ENCODE measurements at regions not wholly inside any gene's neighbourhood (a gene's known extent, or its start where the extent isn't known, plus 50 kb on each side); places are given as distances from the start of the nearest gene placed in this dataset.

DNA sequence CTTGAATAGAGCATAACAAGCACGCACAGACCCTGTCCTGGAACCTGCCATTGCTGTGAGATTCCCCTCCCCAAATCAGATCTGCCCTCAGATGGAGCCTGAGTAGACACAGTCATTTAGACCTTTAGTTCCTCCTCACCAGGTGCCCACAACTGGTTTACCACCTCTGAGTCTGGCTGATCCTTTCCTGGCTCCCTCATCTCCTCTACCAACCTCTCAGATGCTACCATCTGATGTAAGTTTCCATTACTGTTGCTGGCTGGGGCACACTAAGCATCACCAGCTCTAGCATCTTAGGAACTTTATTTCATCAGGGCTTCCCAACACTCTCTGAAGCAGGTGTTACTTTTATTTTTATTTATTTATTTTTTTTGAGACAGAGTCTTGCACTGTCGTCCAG, 288.3 kb downstream of the TLE3 start:
- DNase-seq (ENCODE audit: low read depth in 1 of 2, low spot score in 1 of 2) = no peak

DNA sequence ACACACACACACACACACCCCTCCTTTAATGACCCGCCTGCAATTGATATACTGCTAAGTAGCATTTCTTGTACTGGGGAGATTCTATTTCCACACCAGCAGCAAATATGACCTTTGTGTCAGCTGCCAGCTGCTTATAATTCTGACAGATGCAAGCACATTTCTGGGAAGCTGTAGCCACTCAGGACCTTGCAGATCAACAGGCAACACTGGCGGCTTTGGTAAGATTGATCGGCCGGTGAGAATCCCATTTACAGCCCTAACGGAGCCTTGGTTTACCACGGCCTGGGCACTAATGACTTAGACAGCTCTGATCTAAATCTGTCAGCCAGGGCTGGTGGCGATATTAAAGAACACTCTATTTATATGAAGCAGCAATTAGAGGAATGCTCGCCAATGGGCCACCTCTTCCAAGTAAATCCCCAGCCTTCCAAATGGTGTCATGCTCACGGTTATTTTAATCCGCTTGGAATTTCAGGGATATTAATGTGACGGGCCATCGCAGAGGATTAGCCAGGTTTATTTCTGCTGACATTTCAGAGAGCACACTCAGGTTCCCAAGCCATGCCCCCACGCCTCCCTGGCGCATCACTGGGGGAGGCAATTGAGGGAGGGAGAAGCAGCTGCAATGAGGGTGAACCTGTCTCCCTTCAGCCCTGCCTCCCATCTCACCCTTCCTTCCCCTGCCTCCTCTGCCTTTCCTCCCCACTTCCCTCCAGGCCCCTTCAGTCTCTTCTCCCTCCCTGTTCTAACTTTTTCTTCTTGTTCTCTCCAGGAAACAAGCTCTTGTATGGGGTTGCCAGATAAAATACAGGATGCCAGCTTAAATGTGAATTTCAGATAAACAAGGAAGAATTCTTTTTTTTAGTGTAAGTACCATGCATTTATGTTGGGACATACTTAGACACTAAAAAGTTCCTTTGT, 287.0 kb downstream of the TLE3 start:
- Histone ChIP-seq H3K9me3 (no peaks in the 10 kb centered on the region), H3K4me2 (no peak overlapping the region), H3K27ac (no peak overlapping the region), H3K4me1 (peaks cover 11% of the 10 kb centered on the region; the same call in 1 of the 3 replicates), H3K4me3 (no peak overlapping the region)
- ATAC-seq = no peak
- no peak for DNase-seq (ENCODE audit: low read depth in 1 of 2, low spot score in 1 of 2)
- POLR2A ChIA-PET = no interaction called here
- TF ChIP-seq HDAC2 (IDR thresholded peaks at IDR 0.05) (no peak), ZSCAN20 (CRISPR knock-in tag; IDR thresholded peaks at IDR 0.05) (no peak), GATA3 (IDR thresholded peaks at IDR 0.05; ENCODE audit: borderline replicate concordance) (no peak), KDM5A (IDR thresholded peaks at IDR 0.05) (no peak), POLR2AphosphoS2 (conservative IDR thresholded peaks at IDR 0.05; ENCODE audit: low read length) (no peak), KDM1A (IDR thresholded peaks at IDR 0.05; ENCODE audit: low read depth) (no peak), JUN (IDR thresholded peaks at IDR 0.05) (no peak), SMC3 (IDR thresholded peaks at IDR 0.05) (no peak), ZFP36 (IDR thresholded peaks at IDR 0.05; ENCODE audit: borderline replicate concordance, partially characterized antibody) (no peak)
- TF ChIP-seq, protein P1, sequence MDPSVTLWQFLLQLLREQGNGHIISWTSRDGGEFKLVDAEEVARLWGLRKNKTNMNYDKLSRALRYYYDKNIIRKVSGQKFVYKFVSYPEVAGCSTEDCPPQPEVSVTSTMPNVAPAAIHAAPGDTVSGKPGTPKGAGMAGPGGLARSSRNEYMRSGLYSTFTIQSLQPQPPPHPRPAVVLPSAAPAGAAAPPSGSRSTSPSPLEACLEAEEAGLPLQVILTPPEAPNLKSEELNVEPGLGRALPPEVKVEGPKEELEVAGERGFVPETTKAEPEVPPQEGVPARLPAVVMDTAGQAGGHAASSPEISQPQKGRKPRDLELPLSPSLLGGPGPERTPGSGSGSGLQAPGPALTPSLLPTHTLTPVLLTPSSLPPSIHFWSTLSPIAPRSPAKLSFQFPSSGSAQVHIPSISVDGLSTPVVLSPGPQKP (IDR thresholded peaks at IDR 0.05; ENCODE audit: low read depth, low read length) = no peak
- no peak for FAIRE-seq
- CTCF ChIA-PET = interaction anchor here (0.6 to 1.8 kb wide), 5 partner anchors 9 to 655 kb away, joined by 3 to 5 read pairs (median 4); no protein-coding TSS in a partner anchor
- WGBS (ENCODE audit: missing lambda C conversion rate) = 79% methylated on average over 14 of the region's 14 CpGs

More for the DNA sequence above, 288.3 kb downstream of the TLE3 start:
- 49% methylated on average over 2 of the region's 2 CpGs for WGBS (ENCODE audit: missing lambda C conversion rate)
- FAIRE-seq = no peak
- Histone ChIP-seq H3K4me3 (no peak overlapping the region), H3K27ac (no peak overlapping the region), H3K4me1 (peaks cover 11% of the 10 kb centered on the region; the same call in 1 of the 3 replicates), H3K9me3 (no peaks in the 10 kb centered on the region), H3K4me2 (no peak overlapping the region)
- ChIA-PET CTCF (interaction anchor here (1.0 kb wide), 1 partner anchor 10 kb away, joined by 4 read pairs; no protein-coding TSS in a partner anchor), POLR2A (no interaction called here)
- no peak for TF ChIP-seq RAD21 (conservative IDR thresholded peaks at IDR 0.05 in 1 of 2, IDR thresholded peaks at IDR 0.05 in 1 of 2)
- TF ChIP-seq, protein P2, sequence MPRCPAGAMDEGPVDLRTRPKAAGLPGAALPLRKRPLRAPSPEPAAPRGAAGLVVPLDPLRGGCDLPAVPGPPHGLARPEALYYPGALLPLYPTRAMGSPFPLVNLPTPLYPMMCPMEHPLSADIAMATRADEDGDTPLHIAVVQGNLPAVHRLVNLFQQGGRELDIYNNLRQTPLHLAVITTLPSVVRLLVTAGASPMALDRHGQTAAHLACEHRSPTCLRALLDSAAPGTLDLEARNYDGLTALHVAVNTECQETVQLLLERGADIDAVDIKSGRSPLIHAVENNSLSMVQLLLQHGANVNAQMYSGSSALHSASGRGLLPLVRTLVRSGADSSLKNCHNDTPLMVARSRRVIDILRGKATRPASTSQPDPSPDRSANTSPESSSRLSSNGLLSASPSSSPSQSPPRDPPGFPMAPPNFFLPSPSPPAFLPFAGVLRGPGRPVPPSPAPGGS (IDR thresholded peaks at IDR 0.05) = no peak
- TF ChIP-seq TFCP2L1 (CRISPR knock-in tag; IDR thresholded peaks at IDR 0.05) = no peak
- no peak for TF ChIP-seq ZNF302 (CRISPR knock-in tag; IDR thresholded peaks at IDR 0.05)
- TF ChIP-seq CBX8 (IDR thresholded peaks at IDR 0.05) = no peak
- TF ChIP-seq SREBF2 (IDR thresholded peaks at IDR 0.05) = no peak
- no peak for TF ChIP-seq ZC3H11A (IDR thresholded peaks at IDR 0.05)
- TF ChIP-seq, protein P3, sequence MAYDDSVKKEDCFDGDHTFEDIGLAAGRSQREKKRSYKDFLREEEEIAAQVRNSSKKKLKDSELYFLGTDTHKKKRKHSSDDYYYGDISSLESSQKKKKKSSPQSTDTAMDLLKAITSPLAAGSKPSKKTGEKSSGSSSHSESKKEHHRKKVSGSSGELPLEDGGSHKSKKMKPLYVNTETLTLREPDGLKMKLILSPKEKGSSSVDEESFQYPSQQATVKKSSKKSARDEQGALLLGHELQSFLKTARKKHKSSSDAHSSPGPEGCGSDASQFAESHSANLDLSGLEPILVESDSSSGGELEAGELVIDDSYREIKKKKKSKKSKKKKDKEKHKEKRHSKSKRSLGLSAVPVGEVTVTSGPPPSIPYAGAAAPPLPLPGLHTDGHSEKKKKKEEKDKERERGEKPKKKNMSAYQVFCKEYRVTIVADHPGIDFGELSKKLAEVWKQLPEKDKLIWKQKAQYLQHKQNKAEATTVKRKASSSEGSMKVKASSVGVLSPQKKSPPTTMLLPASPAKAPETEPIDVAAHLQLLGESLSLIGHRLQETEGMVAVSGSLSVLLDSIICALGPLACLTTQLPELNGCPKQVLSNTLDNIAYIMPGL (CRISPR knock-in tag; IDR thresholded peaks at IDR 0.05; ENCODE audit: borderline replicate concordance) = no peak
- TF ChIP-seq SMC3 (IDR thresholded peaks at IDR 0.05) = no peak
- no peak for TF ChIP-seq KDM5A (IDR thresholded peaks at IDR 0.05)
- TF ChIP-seq CBX2 (IDR thresholded peaks at IDR 0.05; ENCODE audit: borderline replicate concordance, low read depth) = no peak
- TF ChIP-seq, protein P4, sequence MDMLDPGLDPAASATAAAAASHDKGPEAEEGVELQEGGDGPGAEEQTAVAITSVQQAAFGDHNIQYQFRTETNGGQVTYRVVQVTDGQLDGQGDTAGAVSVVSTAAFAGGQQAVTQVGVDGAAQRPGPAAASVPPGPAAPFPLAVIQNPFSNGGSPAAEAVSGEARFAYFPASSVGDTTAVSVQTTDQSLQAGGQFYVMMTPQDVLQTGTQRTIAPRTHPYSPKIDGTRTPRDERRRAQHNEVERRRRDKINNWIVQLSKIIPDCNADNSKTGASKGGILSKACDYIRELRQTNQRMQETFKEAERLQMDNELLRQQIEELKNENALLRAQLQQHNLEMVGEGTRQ (IDR thresholded peaks at IDR 0.05) = no peak
- TF ChIP-seq ESRRA (IDR thresholded peaks at IDR 0.05; ENCODE audit: borderline replicate concordance, low read length) = no peak
- TF ChIP-seq CHD2 (IDR thresholded peaks at IDR 0.05; ENCODE audit: low read length, partially characterized antibody) = no peak
- no peak for ATAC-seq
